Endodermal cell (in vitro differentiated cells): ENCODE measurements at regions not wholly inside any gene's neighbourhood (a gene's known extent, or its start where the extent isn't known, plus 50 kb on each side); places are given as distances from the start of the nearest gene placed in this dataset.

Source experiments
- DNase-seq: peaks from one replicate; pipeline ENCODE4 v3.0.0-alpha.2; 2017
- H3K27ac ChIP-seq: 2 replicates; pipeline ENCODE4 v1.5.1; 2013; ENCODE audit warnings: mild to moderate bottlenecking, low read depth, low read length, moderate library complexity
- H3K27me3 ChIP-seq: 2 replicates; pipeline ENCODE4 v1.6.1; 2013; ENCODE audit warnings: mild to moderate bottlenecking, low read length, moderate library complexity; ENCODE audit not compliant: insufficient read depth, control insufficient read depth, poor library complexity, severe bottlenecking
- H3K36me3 ChIP-seq: 2 replicates; pipeline ENCODE4 v1.7.0; 2013; ENCODE audit warnings: mild to moderate bottlenecking, low read length, moderate library complexity; ENCODE audit not compliant: control insufficient read depth, insufficient read depth
- H3K4me1 ChIP-seq: one replicate; pipeline ENCODE4 v1.7.0; 2013; ENCODE audit warnings: low read length; ENCODE audit not compliant: control insufficient read depth, insufficient read depth
- H3K4me3 ChIP-seq: 2 replicates; pipeline ENCODE4 v1.5.1; 2013; ENCODE audit warnings: mild to moderate bottlenecking, low read length, moderate library complexity
- H3K9ac ChIP-seq: 2 replicates; pipeline ENCODE4 v1.6.1; 2013; ENCODE audit warnings: mild to moderate bottlenecking, low read length, moderate library complexity; ENCODE audit not compliant: poor library complexity, severe bottlenecking; ENCODE audit errors: extremely low read depth
- H3K9me3 ChIP-seq: 2 replicates; pipeline ENCODE4 v1.6.1; 2013; ENCODE audit warnings: mild to moderate bottlenecking, low read length, moderate library complexity; ENCODE audit not compliant: control insufficient read depth
- H3K27ac Mint-ChIP-seq: 2 replicates; pipeline ENCODE4 v1.8.0; 2020; ENCODE audit warnings: mixed read lengths
- H3K27me3 Mint-ChIP-seq: 2 replicates; pipeline ENCODE4 v1.8.0; 2021; ENCODE audit warnings: mild to moderate bottlenecking, mixed read lengths; ENCODE audit not compliant: insufficient read depth
- H3K36me3 Mint-ChIP-seq: 2 replicates; pipeline ENCODE4 v1.8.0; 2020; ENCODE audit warnings: low read depth, mixed read lengths
- H3K4me1 Mint-ChIP-seq: 2 replicates; pipeline ENCODE4 v1.8.0; 2020; ENCODE audit warnings: mixed read lengths
- H3K4me3 Mint-ChIP-seq: 2 replicates; pipeline ENCODE4 v1.8.0; 2020; ENCODE audit warnings: mild to moderate bottlenecking, moderate library complexity, mixed read lengths
- H3K9me3 Mint-ChIP-seq: 2 replicates; pipeline ENCODE4 v1.8.0; 2020; ENCODE audit warnings: mild to moderate bottlenecking, mixed read lengths
- WGBS, 2 experiments: methylation state at CpG; one replicate each; pipeline versions ENCODE4 v1.1.5 to v1.1.7; 2013; ENCODE audit warnings: missing lambda C conversion rate in 2 of 2, mixed read lengths in 1 of 2; ENCODE audit not compliant: insufficient coverage in 1 of 2, insufficient read length in 1 of 2; 5-methylcytosine and 5-hydroxymethylcytosine counted together
- TF ChIP-seq, protein P1 (sequence below): fragments of 200-600 bp; sonication (generic); conservative IDR thresholded peaks from 2 replicates; pipeline ENCODE4 v1.5.0; 2021; ENCODE audit warnings: antibody characterized with exemption, mild to moderate bottlenecking

DNA sequence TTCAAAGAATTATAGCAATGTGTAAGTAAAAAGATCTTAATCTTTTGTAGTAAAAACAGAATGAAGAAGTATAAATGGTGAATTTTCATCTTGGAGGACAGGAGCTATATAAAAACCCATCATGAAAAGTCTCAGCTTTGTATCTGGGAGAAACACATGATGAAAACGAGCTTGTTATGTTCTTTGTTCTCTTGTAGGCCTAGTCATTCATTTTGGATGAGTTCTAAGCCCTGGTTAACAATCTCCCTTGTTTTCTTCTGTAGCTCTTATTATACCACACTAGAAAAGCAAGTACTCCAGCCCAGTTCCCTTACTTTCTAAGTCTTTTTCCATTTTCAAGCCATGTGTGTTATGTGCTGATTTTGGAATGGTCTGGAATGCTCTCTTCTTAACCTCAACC lies 463.5 kb upstream of the RGS6 start:
- Histone ChIP-seq H3K27me3 (no peaks in the 10 kb centered on the region), H3K27ac (no peak overlapping the region), H3K36me3 (peaks cover 19% of the 10 kb centered on the region), H3K4me1 (no peaks in the 10 kb centered on the region), H3K4me3 (no peak overlapping the region), H3K9ac (no peak overlapping the region), H3K9me3 (peaks cover 32% of the 10 kb centered on the region)
- TF ChIP-seq, protein P1, sequence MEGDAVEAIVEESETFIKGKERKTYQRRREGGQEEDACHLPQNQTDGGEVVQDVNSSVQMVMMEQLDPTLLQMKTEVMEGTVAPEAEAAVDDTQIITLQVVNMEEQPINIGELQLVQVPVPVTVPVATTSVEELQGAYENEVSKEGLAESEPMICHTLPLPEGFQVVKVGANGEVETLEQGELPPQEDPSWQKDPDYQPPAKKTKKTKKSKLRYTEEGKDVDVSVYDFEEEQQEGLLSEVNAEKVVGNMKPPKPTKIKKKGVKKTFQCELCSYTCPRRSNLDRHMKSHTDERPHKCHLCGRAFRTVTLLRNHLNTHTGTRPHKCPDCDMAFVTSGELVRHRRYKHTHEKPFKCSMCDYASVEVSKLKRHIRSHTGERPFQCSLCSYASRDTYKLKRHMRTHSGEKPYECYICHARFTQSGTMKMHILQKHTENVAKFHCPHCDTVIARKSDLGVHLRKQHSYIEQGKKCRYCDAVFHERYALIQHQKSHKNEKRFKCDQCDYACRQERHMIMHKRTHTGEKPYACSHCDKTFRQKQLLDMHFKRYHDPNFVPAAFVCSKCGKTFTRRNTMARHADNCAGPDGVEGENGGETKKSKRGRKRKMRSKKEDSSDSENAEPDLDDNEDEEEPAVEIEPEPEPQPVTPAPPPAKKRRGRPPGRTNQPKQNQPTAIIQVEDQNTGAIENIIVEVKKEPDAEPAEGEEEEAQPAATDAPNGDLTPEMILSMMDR = no peak
- Mint-ChIP-seq H3K4me3 (no peak overlapping the region), H3K36me3 (peaks cover 22% of the 10 kb centered on the region), H3K4me1 (peaks cover 13% of the 10 kb centered on the region), H3K27ac (no peak overlapping the region), H3K27me3 (no peaks in the 10 kb centered on the region), H3K9me3 (peaks cover 13% of the 10 kb centered on the region)
- WGBS, 2 experiments = 83 to 100% methylated on average over 1 of the region's 1 CpG
- no peak for DNase-seq

DNA sequence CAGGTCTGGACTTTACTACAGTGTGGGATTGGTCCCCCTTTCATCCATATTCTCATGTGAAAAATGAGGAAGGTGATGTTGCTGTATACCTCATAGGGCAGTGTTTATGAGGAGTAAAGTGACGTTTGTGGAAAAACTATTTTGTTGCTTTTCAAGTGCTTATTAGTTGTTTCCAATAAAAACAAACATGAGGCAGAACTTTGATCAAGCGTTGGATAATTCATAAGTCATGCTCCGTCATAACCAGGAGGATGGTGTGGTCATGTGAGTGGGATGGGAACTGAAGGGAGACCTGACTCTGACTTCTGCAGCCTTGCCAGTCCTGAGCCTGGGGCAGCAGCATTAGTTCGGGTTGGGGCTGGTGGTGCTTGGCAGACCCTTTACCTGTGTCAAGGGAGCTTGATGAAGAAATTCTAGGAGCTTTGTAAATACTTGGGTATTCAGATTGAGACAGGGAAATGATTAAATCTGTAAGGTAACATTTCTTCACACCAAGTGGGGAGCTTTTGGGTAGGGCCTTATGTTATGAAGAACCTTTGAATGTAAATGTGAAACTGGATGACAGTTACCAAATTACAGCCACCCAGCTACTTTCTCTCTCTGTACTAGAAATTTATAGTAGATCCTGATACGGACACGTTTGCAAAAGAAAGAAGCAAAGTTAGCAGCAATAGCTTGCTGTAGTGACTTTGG lies 462.4 kb upstream of the RGS6 start:
- Histone ChIP-seq H3K4me3 (no peak overlapping the region), H3K27me3 (no peaks in the 10 kb centered on the region), H3K9me3 (peaks cover 24% of the 10 kb centered on the region), H3K9ac (no peak overlapping the region), H3K36me3 (peaks cover 10% of the 10 kb centered on the region), H3K27ac (no peak overlapping the region), H3K4me1 (no peaks in the 10 kb centered on the region)
- peaks cover 14% of the 10 kb centered on the region for H3K36me3 Mint-ChIP-seq
- H3K4me3 Mint-ChIP-seq = no peak overlapping the region
- no peak overlapping the region for H3K27ac Mint-ChIP-seq
- H3K27me3 Mint-ChIP-seq = no peaks in the 10 kb centered on the region
- peaks cover 2% of the 10 kb centered on the region for H3K9me3 Mint-ChIP-seq
- WGBS, 2 experiments = 88 to 89% methylated on average over 3 to 6 of the region's 6 CpGs
- DNase-seq = no peak
- TF ChIP-seq, protein P1 = no peak
- H3K4me1 Mint-ChIP-seq = peaks cover 23% of the 10 kb centered on the region

DNA sequence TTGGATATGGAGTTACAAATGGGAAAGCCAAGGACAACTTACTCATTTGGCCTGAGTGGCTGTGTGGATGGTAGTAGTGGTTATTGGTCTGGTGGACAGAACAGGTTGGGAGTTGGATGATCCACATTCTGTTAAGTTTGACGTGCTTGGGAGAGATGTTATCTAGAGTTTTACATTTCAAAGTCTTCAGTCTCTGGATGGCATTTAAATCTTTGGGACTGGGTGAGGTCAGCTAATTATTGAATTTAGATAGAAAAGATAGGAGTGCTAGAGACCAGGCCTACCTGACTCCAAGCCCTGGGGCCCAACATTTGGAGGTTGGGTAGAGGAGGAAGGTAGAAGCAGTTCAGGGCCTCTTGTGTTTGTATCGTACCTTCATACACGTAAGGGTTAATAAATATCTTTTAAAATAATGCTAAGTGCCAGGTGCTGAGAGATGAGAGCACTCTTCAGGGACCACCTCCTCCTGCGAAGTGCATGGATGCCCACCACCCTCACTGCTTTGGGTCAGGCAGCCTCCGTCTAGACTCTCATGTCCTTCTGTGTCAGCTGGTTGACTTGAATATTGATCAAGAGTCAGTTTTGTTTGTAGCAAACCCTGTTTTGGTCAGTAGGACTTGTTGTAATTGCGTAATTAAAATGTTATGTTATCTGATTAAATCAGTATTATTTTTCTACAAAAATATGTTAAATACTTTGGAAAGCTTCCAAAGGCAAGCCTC lies 460.4 kb upstream of the RGS6 start:
- H3K27me3 ChIP-seq = no peaks in the 10 kb centered on the region
- TF ChIP-seq, protein P1 = no peak
- DNase-seq = no peak
- H3K27ac ChIP-seq = no peak overlapping the region
- H3K4me3 Mint-ChIP-seq = no peak overlapping the region
- H3K27ac Mint-ChIP-seq = peak overlapping the region; percentile 4
- H3K9ac ChIP-seq = no peak overlapping the region
- H3K36me3 ChIP-seq = peaks cover 6% of the 10 kb centered on the region
- H3K27me3 Mint-ChIP-seq = no peaks in the 10 kb centered on the region
- H3K4me1 Mint-ChIP-seq = peaks cover 19% of the 10 kb centered on the region
- H3K9me3 Mint-ChIP-seq = no peaks in the 10 kb centered on the region
- WGBS, 2 experiments = 94 to 100% methylated on average over 2 to 5 of the region's 6 CpGs
- H3K4me1 ChIP-seq = no peaks in the 10 kb centered on the region
- peaks cover 8% of the 10 kb centered on the region for H3K36me3 Mint-ChIP-seq
- H3K9me3 ChIP-seq = peaks cover 15% of the 10 kb centered on the region
- H3K4me3 ChIP-seq = no peak overlapping the region
